IMR-90 (cell line): ENCODE measurements at regions not wholly inside any gene's neighbourhood (a gene's known extent, or its start where the extent isn't known, plus 50 kb on each side); places are given as distances from the start of the nearest gene placed in this dataset.

Experiments used
- ATAC-seq: fragments of 200-7000 bp; cut with Tn5 transposase; 2 replicates; pipeline ENCODE4 v1.9.1; 2020; ENCODE audit warnings: low read depth, mild to moderate bottlenecking, moderate library complexity
- BruUV-seq: library from RNA; stranded (reverse); fragments of 400-500 nt; replicated peaks from 2 replicates; lab custom pipeline; 2021; lab: Mats Ljungman, UMichigan
- CTCF ChIA-PET: fragments of 300-600 bp; formaldehyde crosslinking; extraction: SDS; loops from one replicate; lab custom pipeline; 2021; ENCODE audit warnings: antibody characterized with exemption; lab: Yijun Ruan, JAX
- POLR2A ChIA-PET: fragments of 300-600 bp; sonication (Branson Sonifier 250); formaldehyde crosslinking; loops from one replicate; lab custom pipeline; 2022; ENCODE audit warnings: antibody characterized with exemption; ENCODE audit not compliant: unreplicated experiment; lab: Charles Lee
- DNase-seq: peaks from one replicate; pipeline ENCODE4 v3.0.0; 2013
- H2AFZ ChIP-seq: replicated peaks from 2 replicates; pipeline ENCODE3; 2013; ENCODE audit warnings: low read length, mild to moderate bottlenecking; ENCODE audit not compliant: poor library complexity
- H2AK5ac ChIP-seq: 2 replicates; pipeline ENCODE4 v1.6.1; 2013; ENCODE audit warnings: low read depth, low read length, inconsistent platforms
- H2AK9ac ChIP-seq: replicated peaks from 2 replicates; pipeline ENCODE3; 2013; ENCODE audit warnings: mild to moderate bottlenecking, low read depth, low read length, moderate library complexity; ENCODE audit not compliant: poor library complexity
- H2BK120ac ChIP-seq: 2 replicates; pipeline ENCODE4 v1.6.1; 2013; ENCODE audit warnings: low read depth, low read length, inconsistent platforms
- H2BK15ac ChIP-seq: 3 replicates; pipeline ENCODE4 v1.6.1; 2013; ENCODE audit warnings: low read depth, low read length, inconsistent platforms
- H2BK20ac ChIP-seq: 2 replicates; pipeline ENCODE4 v1.6.1; 2013; ENCODE audit warnings: low read depth, mild to moderate bottlenecking, inconsistent platforms, low read length, moderate library complexity
- H2BK5ac ChIP-seq: 2 replicates; pipeline ENCODE4 v1.6.1; 2013; ENCODE audit warnings: mild to moderate bottlenecking, low read depth, low read length, inconsistent platforms; ENCODE audit not compliant: poor library complexity, severe bottlenecking
- H3K14ac ChIP-seq: replicated peaks from 2 replicates; pipeline ENCODE4 v1.6.1; 2013; ENCODE audit warnings: low read depth, low read length, inconsistent platforms
- H3K18ac ChIP-seq: 2 replicates; pipeline ENCODE4 v1.6.1; 2013; ENCODE audit warnings: low read depth, low read length, control low read depth
- H3K23ac ChIP-seq: 2 replicates; pipeline ENCODE4 v1.6.1; 2013; ENCODE audit warnings: low read depth, low read length, inconsistent platforms
- H3K27ac ChIP-seq: 2 replicates; pipeline ENCODE4 v1.5.1; 2013; ENCODE audit warnings: mild to moderate bottlenecking, control low read depth, low read length; ENCODE audit not compliant: insufficient read depth
- H3K27me3 ChIP-seq: 2 replicates; pipeline ENCODE4 v1.6.1; 2013; ENCODE audit warnings: low read length; ENCODE audit not compliant: control insufficient read depth, insufficient read depth
- H3K36me3 ChIP-seq: 2 replicates; pipeline ENCODE4 v1.6.1; 2013; ENCODE audit warnings: low read length, mixed read lengths; ENCODE audit not compliant: control insufficient read depth, insufficient read depth
- H3K4ac ChIP-seq: 2 replicates; pipeline ENCODE4 v1.6.1; 2013; ENCODE audit warnings: low read depth, low read length, inconsistent platforms
- H3K4me1 ChIP-seq: 2 replicates; pipeline ENCODE4 v1.6.1; 2013; ENCODE audit warnings: low read length, mixed read lengths; ENCODE audit not compliant: control insufficient read depth, insufficient read depth
- H3K4me2 ChIP-seq: 2 replicates; pipeline ENCODE4 v1.6.1; 2013; ENCODE audit warnings: low read depth, mild to moderate bottlenecking, control low read depth, low read length, moderate library complexity
- H3K4me3 ChIP-seq: 2 replicates; pipeline ENCODE4 v1.5.1; 2013; ENCODE audit warnings: low read depth, mild to moderate bottlenecking, control low read depth, low read length, moderate library complexity; ENCODE audit not compliant: insufficient read depth
- H3K56ac ChIP-seq: 2 replicates; pipeline ENCODE4 v1.6.1; 2013; ENCODE audit warnings: low read length, inconsistent platforms; ENCODE audit not compliant: insufficient read depth; ENCODE audit errors: extremely low read depth
- H3K79me1 ChIP-seq, 2 experiments: 2 replicates each; pipeline ENCODE4 v1.6.1; 2013; ENCODE audit warnings: low read length in 2 of 2, inconsistent platforms in 1 of 2, low read depth in 1 of 2
- H3K9ac ChIP-seq: 2 replicates; pipeline ENCODE4 v1.6.1; 2013; ENCODE audit warnings: low read depth, low read length, control low read depth
- H3K9me1 ChIP-seq: 2 replicates; pipeline ENCODE4 v1.6.1; 2013; ENCODE audit warnings: low read length, inconsistent platforms; ENCODE audit not compliant: insufficient read depth
- H3K9me3 ChIP-seq: 2 replicates; pipeline ENCODE4 v1.6.1; 2013; ENCODE audit warnings: low read length; ENCODE audit not compliant: control insufficient read depth, insufficient read depth
- H4K20me1 ChIP-seq: 2 replicates; pipeline ENCODE4 v1.6.1; 2013; ENCODE audit warnings: low read length, inconsistent platforms; ENCODE audit not compliant: insufficient read depth
- H4K5ac ChIP-seq: 2 replicates; pipeline ENCODE4 v1.6.1; 2013; ENCODE audit warnings: mild to moderate bottlenecking, low read depth, low read length, control low read depth
- H4K8ac ChIP-seq, 2 experiments: 2 replicates each; pipeline ENCODE4 v1.6.1; 2013; ENCODE audit warnings: low read depth in 2 of 2, low read length in 2 of 2, control low read depth in 1 of 2, inconsistent platforms in 1 of 2
- H4K91ac ChIP-seq: 2 replicates; pipeline ENCODE4 v1.6.1; 2013; ENCODE audit warnings: low read depth, low read length, inconsistent platforms; ENCODE audit not compliant: insufficient read depth
- BHLHE40 ChIP-seq: fragments of 150-350 bp; IDR thresholded peaks from 2 replicates; pipeline ENCODE4 v1.6.1; 2016; ENCODE audit warnings: mild to moderate bottlenecking, low read depth, low read length
- CEBPB ChIP-seq: IDR thresholded peaks from 2 replicates; pipeline ENCODE4 v1.6.1; 2012; ENCODE audit warnings: low read depth, low read length, improper control_type of control experiment
- CHD1 ChIP-seq: IDR thresholded peaks from 2 replicates; pipeline ENCODE4 v1.6.1; 2012; ENCODE audit warnings: low read depth, low read length, improper control_type of control experiment
- MAFK ChIP-seq: IDR thresholded peaks from 2 replicates; pipeline ENCODE4 v1.6.1; 2012; ENCODE audit warnings: low read depth, low read length, improper control_type of control experiment
- MAZ ChIP-seq: IDR thresholded peaks from 2 replicates; pipeline ENCODE4 v1.6.1; 2012; ENCODE audit warnings: low read depth, mild to moderate bottlenecking, low read length, improper control_type of control experiment, moderate library complexity, borderline replicate concordance
- MXI1 ChIP-seq: IDR thresholded peaks from 2 replicates; pipeline ENCODE4 v1.6.1; 2012; ENCODE audit warnings: low read depth, mild to moderate bottlenecking, low read length, moderate library complexity, borderline replicate concordance
- NFE2L2 ChIP-seq: fragments of 150-350 bp; IDR thresholded peaks from 2 replicates; pipeline ENCODE4 v1.6.1; 2016; ENCODE audit warnings: low read depth, mild to moderate bottlenecking, low read length
- POLR2A ChIP-seq: IDR thresholded peaks from 2 replicates; pipeline ENCODE4 v1.6.1; 2012; ENCODE audit warnings: mild to moderate bottlenecking, low read depth, low read length
- RAD21 ChIP-seq: IDR thresholded peaks from 2 replicates; pipeline ENCODE4 v1.6.1; 2012; ENCODE audit warnings: low read length, improper control_type of control experiment
- RFX5 ChIP-seq: IDR thresholded peaks from 2 replicates; pipeline ENCODE4 v1.8.0; 2012; ENCODE audit warnings: low read depth, mild to moderate bottlenecking, low read length, moderate library complexity
- SMC3 ChIP-seq: fragments of 150-350 bp; IDR thresholded peaks from 2 replicates; pipeline ENCODE4 v1.6.1; 2016; ENCODE audit warnings: low read depth, mild to moderate bottlenecking, antibody characterized with exemption, low read length, moderate library complexity
- USF2 ChIP-seq: fragments of 150-350 bp; IDR thresholded peaks from 2 replicates; pipeline ENCODE4 v1.6.1; 2017; ENCODE audit warnings: mild to moderate bottlenecking, antibody characterized with exemption, low read length, low read depth
- WGBS, 2 experiments: methylation state at CpG; one replicate each; pipeline versions ENCODE4 v1.1.5 to v1.1.7; 2013; ENCODE audit warnings: missing lambda C conversion rate in 2 of 2; ENCODE audit not compliant: insufficient read length in 1 of 2; ENCODE audit errors: extremely low coverage in 2 of 2; 5-methylcytosine and 5-hydroxymethylcytosine counted together
- dilution Hi-C: fragments of 300-500 bp; cut with HindIII; formaldehyde crosslinking; loops from one replicate; pipeline ENCODE4 v1.14.3; 2018; ENCODE audit warnings: low sequenced_read_pairs; ENCODE audit not compliant: unreplicated experiment
- in situ Hi-C: fragments of 300-500 bp; cut with MboI; formaldehyde crosslinking; loops from 3 replicates; pipeline ENCODE4 v1.14.3; 2019; ENCODE audit warnings: low sequenced_read_pairs, inconsistent platforms, mixed read lengths
- intact Hi-C: fragments of 100-400 bp; cut with micrococcal nuclease; formaldehyde crosslinking; loops from 2 replicates; pipeline ENCODE4 v1.10.0; 2022
- TF ChIP-seq, protein P1 (sequence below): fragments of 150-350 bp; IDR thresholded peaks from 2 replicates; pipeline ENCODE4 v1.6.1; 2016; ENCODE audit warnings: low read depth, mild to moderate bottlenecking, low read length, moderate library complexity, borderline replicate concordance

DNA sequence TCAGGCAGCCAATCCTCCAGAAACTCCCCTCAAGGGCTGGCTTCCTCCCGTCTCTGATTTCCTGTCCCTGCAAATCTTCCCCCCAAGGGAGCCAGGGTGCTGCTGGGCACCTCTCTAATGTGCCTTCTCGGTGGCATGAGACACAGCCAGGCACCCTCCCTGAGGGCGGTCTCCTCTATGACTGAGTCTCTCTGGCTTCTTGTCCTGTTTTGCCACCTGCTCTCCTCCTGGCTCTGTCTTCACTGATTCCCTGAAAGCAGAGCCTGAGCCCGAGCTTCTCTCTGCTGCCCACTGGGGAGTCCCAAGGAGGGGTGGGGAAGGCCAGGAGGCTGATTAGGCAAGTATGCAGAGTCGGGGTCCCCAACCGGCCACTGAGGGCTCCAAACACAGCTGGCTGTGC, 60.4 kb upstream of the INSIG1 start:
- peak overlapping the region; percentile 55 for H2AK9ac ChIP-seq
- no peak for ATAC-seq
- peaks cover 1% of the 10 kb centered on the region; the same call in 1 of the 2 replicates for H3K27me3 ChIP-seq
- peaks cover 7% of the 10 kb centered on the region for H3K4me1 ChIP-seq
- no peak overlapping the region for H3K18ac ChIP-seq
- H4K8ac ChIP-seq = no peak overlapping the region
- H3K9me1 ChIP-seq = no peaks in the 10 kb centered on the region
- no peak overlapping the region for H2BK20ac ChIP-seq
- no peaks in the 10 kb centered on the region for H3K36me3 ChIP-seq
- no peak overlapping the region for H3K27ac ChIP-seq
- POLR2A ChIA-PET = interaction anchor here (0.5 kb wide), 1 partner anchor 22 kb away, joined by 3 read pairs; no protein-coding TSS in a partner anchor
- H3K9ac ChIP-seq = no peak overlapping the region
- no peak overlapping the region for H3K4ac ChIP-seq
- CTCF ChIA-PET = no interaction called here
- dilution Hi-C loops (no loop called here), in situ Hi-C loops (no loop called here), intact Hi-C loops (loop anchor here (5.0 kb wide), 1 partner anchor 1500 kb away; no protein-coding TSS in a partner anchor)
- TF ChIP-seq MXI1 (no peak), MAFK (no peak), NFE2L2 (no peak), POLR2A (no peak), CEBPB (no peak), RFX5 (no peak), RAD21 (no peak), SMC3 (no peak), CHD1 (no peak), MAZ (no peak), USF2 (no peak), BHLHE40 (no peak)
- TF ChIP-seq, protein P1, sequence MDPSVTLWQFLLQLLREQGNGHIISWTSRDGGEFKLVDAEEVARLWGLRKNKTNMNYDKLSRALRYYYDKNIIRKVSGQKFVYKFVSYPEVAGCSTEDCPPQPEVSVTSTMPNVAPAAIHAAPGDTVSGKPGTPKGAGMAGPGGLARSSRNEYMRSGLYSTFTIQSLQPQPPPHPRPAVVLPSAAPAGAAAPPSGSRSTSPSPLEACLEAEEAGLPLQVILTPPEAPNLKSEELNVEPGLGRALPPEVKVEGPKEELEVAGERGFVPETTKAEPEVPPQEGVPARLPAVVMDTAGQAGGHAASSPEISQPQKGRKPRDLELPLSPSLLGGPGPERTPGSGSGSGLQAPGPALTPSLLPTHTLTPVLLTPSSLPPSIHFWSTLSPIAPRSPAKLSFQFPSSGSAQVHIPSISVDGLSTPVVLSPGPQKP = no peak
- H3K79me1 ChIP-seq = no peaks in the 10 kb centered on the region
- H2AFZ ChIP-seq = no peak overlapping the region
- no peaks in the 10 kb centered on the region for H4K20me1 ChIP-seq
- no peak for DNase-seq
- no peak overlapping the region for H3K4me2 ChIP-seq
- H2BK15ac ChIP-seq = no peak overlapping the region
- H2BK120ac ChIP-seq = no peak overlapping the region
- H3K23ac ChIP-seq = no peak overlapping the region
- no peak overlapping the region for H4K91ac ChIP-seq
- H2BK5ac ChIP-seq = no peak overlapping the region
- H3K9me3 ChIP-seq = no peaks in the 10 kb centered on the region
- H3K56ac ChIP-seq = no peak overlapping the region
- BruUV-seq = no TSS peak
- no peak overlapping the region for H3K14ac ChIP-seq
- no peak overlapping the region for H3K4me3 ChIP-seq
- no peak overlapping the region for H2AK5ac ChIP-seq
- no peak overlapping the region for H4K5ac ChIP-seq
- WGBS, 2 experiments = 67% methylated on average over 1 of the region's 6 CpGs; no CpG with 5 or more reads in 1 of the 2 experiments
